ENCODE measurements at regions not wholly inside any gene's neighbourhood (a gene's known extent, or its start where the extent isn't known, plus 50 kb on each side); places are given as distances from the start of the nearest gene placed in this dataset.

- TF ChIP-seq, protein P1, sequence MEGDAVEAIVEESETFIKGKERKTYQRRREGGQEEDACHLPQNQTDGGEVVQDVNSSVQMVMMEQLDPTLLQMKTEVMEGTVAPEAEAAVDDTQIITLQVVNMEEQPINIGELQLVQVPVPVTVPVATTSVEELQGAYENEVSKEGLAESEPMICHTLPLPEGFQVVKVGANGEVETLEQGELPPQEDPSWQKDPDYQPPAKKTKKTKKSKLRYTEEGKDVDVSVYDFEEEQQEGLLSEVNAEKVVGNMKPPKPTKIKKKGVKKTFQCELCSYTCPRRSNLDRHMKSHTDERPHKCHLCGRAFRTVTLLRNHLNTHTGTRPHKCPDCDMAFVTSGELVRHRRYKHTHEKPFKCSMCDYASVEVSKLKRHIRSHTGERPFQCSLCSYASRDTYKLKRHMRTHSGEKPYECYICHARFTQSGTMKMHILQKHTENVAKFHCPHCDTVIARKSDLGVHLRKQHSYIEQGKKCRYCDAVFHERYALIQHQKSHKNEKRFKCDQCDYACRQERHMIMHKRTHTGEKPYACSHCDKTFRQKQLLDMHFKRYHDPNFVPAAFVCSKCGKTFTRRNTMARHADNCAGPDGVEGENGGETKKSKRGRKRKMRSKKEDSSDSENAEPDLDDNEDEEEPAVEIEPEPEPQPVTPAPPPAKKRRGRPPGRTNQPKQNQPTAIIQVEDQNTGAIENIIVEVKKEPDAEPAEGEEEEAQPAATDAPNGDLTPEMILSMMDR (IDR thresholded peaks at IDR 0.05; ENCODE audit: insufficient read depth, low read length, poor library complexity, severe bottlenecking), result no peak
- TF ChIP-seq EZH2phosphoT487 (conservative IDR thresholded peaks at IDR 0.05; ENCODE audit: low read length), result no peak
Measured at GRCh38 chr2:128667391-128667790, 348.7 kb upstream of the HS6ST1 start.
